ENCODE measurements at regions not wholly inside any gene's neighbourhood (a gene's known extent, or its start where the extent isn't known, plus 50 kb on each side); places are given as distances from the start of the nearest gene placed in this dataset.

- no peak for ATAC-seq
- no peak for DNase-seq (ENCODE audit: low spot score)
Measured at GRCh38 chr6:91626911-91627310, 1040.0 kb upstream of the MAP3K7 start.

GRCh38 chr6:91613481-91613880, 1026.6 kb upstream of the MAP3K7 start:
- ATAC-seq, result no peak
- DNase-seq (ENCODE audit: low spot score), result no peak

- ATAC-seq (no peak), DNase-seq (ENCODE audit: low spot score) (no peak)
Measured at GRCh38 chr6:91611190-91611589, 1024.3 kb upstream of the MAP3K7 start.

GRCh38 chr6:91608428-91608827, 1021.6 kb upstream of the MAP3K7 start:
- DNase-seq (ENCODE audit: low spot score) (no peak), ATAC-seq (no peak)

GRCh38 chr6:91606148-91606901, 1019.5 kb upstream of the MAP3K7 start:
- DNase-seq (ENCODE audit: low spot score), result peak; percentile 50

GRCh38 chr6:91600561-91600960, 1013.7 kb upstream of the MAP3K7 start:
- no peak for DNase-seq (ENCODE audit: low spot score)
- no peak for ATAC-seq

More at GRCh38 chr6:91606148-91606901, 1019.5 kb upstream of the MAP3K7 start:
- ATAC-seq, result peak; percentile 93

GRCh38 chr6:91590191-91590590, 1003.3 kb upstream of the MAP3K7 start:
- DNase-seq (ENCODE audit: low spot score) (no peak), ATAC-seq (no peak)

- no peak for ATAC-seq
- no peak for DNase-seq (ENCODE audit: low spot score)
Measured at GRCh38 chr6:91580635-91581034, 993.8 kb upstream of the MAP3K7 start.

GRCh38 chr6:91575032-91575431, 988.2 kb upstream of the MAP3K7 start:
- DNase-seq (ENCODE audit: low spot score) (no peak), ATAC-seq (no peak)

- no peak for ATAC-seq
- DNase-seq (ENCODE audit: low spot score), result no peak
Measured at GRCh38 chr6:91573826-91574416, 987.0 kb upstream of the MAP3K7 start.

- DNase-seq (ENCODE audit: low spot score), result no peak
- ATAC-seq, result no peak
Measured at GRCh38 chr6:91572878-91573277, 986.0 kb upstream of the MAP3K7 start.

GRCh38 chr6:91569071-91569470, 982.2 kb upstream of the MAP3K7 start:
- DNase-seq (ENCODE audit: low spot score), result no peak
- ATAC-seq, result no peak

- DNase-seq (ENCODE audit: low spot score) (no peak), ATAC-seq (no peak)
Measured at GRCh38 chr6:91566467-91566866, 979.6 kb upstream of the MAP3K7 start.

GRCh38 chr6:91565207-91565606, 978.3 kb upstream of the MAP3K7 start:
- no peak for ATAC-seq
- no peak for DNase-seq (ENCODE audit: low spot score)

- DNase-seq (ENCODE audit: low spot score) (no peak), ATAC-seq (no peak)
Measured at GRCh38 chr6:91562955-91563354, 976.1 kb upstream of the MAP3K7 start.

- no peak for ATAC-seq
Measured at GRCh38 chr6:91560409-91560808, 973.5 kb upstream of the MAP3K7 start.

GRCh38 chr6:91540902-91541301, 954.0 kb upstream of the MAP3K7 start:
- ATAC-seq, result no peak
- no peak for DNase-seq (ENCODE audit: low spot score)

More at GRCh38 chr6:91560409-91560808, 973.5 kb upstream of the MAP3K7 start:
- no peak for DNase-seq (ENCODE audit: low spot score)

GRCh38 chr6:91539456-91539855, 952.6 kb upstream of the MAP3K7 start:
- DNase-seq (ENCODE audit: low spot score) (no peak), ATAC-seq (no peak)

GRCh38 chr6:91538622-91539021, 951.8 kb upstream of the MAP3K7 start:
- DNase-seq (ENCODE audit: low spot score) (no peak), ATAC-seq (no peak)

- no peak for DNase-seq (ENCODE audit: low spot score)
- ATAC-seq, result no peak
Measured at GRCh38 chr6:91534614-91535013, 947.7 kb upstream of the MAP3K7 start.

- ATAC-seq (no peak), DNase-seq (ENCODE audit: low spot score) (no peak)
Measured at GRCh38 chr6:91523511-91523910, 936.6 kb upstream of the MAP3K7 start.

- ATAC-seq (no peak), DNase-seq (ENCODE audit: low spot score) (no peak)
Measured at GRCh38 chr6:91521999-91522398, 935.1 kb upstream of the MAP3K7 start.

GRCh38 chr6:91509711-91510110, 922.8 kb upstream of the MAP3K7 start:
- no peak for DNase-seq (ENCODE audit: low spot score)

More at GRCh38 chr6:91509711-91510110, 922.8 kb upstream of the MAP3K7 start:
- ATAC-seq, result no peak
